Activated CD4-positive, CD25-positive, alpha-beta regulatory T cell (primary cell): ENCODE measurements at regions not wholly inside any gene's neighbourhood (a gene's known extent, or its start where the extent isn't known, plus 50 kb on each side); places are given as distances from the start of the nearest gene placed in this dataset.

Experiments used
- DNase-seq, 4 experiments: peaks; one replicate each; lab custom pipeline; 2025; lab: John Stamatoyannopoulos, UW

- no peak for DNase-seq
Observed at GRCh38 chr13:50358231-50359040, 343.2 kb downstream of the KCNRG start.

GRCh38 chr13:50359041-50359367 is 343.8 kb downstream of the KCNRG start:
- no peak for DNase-seq

- DNase-seq: no peak
Observed at GRCh38 chr13:50359779-50360178, 344.5 kb downstream of the KCNRG start.

GRCh38 chr13:50360637-50361036 is 345.4 kb downstream of the KCNRG start:
- no peak for DNase-seq

GRCh38 chr13:50361282-50361681 is 346.0 kb downstream of the KCNRG start:
- DNase-seq: no peak

- peak in 3 of 4 experiments; percentile 6 to 14 (median 8) for DNase-seq
Observed at GRCh38 chr13:50365408-50366391, 350.5 kb downstream of the KCNRG start.

GRCh38 chr13:50366488-50367174 is 351.4 kb downstream of the KCNRG start:
- DNase-seq: no peak

- no peak for DNase-seq
Observed at GRCh38 chr13:50369646-50370045, 354.4 kb downstream of the KCNRG start.

GRCh38 chr13:50370303-50370950 is 355.2 kb downstream of the KCNRG start:
- no peak for DNase-seq

- no peak for DNase-seq
Observed at GRCh38 chr13:50374517-50374916, 359.3 kb downstream of the KCNRG start.

GRCh38 chr13:50375792-50376191 is 360.5 kb downstream of the KCNRG start:
- no peak for DNase-seq

- DNase-seq: no peak
Observed at GRCh38 chr13:50376895-50377575, 361.8 kb downstream of the KCNRG start.

GRCh38 chr13:50377726-50378270 is 362.6 kb downstream of the KCNRG start:
- no peak for DNase-seq

GRCh38 chr13:50378509-50379044 is 363.3 kb downstream of the KCNRG start:
- no peak for DNase-seq

GRCh38 chr13:50379584-50379983 is 364.3 kb downstream of the KCNRG start:
- no peak for DNase-seq

GRCh38 chr13:50380905-50381304 is 365.7 kb downstream of the KCNRG start:
- no peak for DNase-seq

- DNase-seq: no peak
Observed at GRCh38 chr13:50382511-50382910, 367.3 kb downstream of the KCNRG start.

GRCh38 chr13:50382951-50383350 is 367.7 kb downstream of the KCNRG start:
- DNase-seq: no peak

- no peak for DNase-seq
Observed at GRCh38 chr13:50384724-50385123, 369.5 kb downstream of the KCNRG start.

- DNase-seq: no peak
Observed at GRCh38 chr13:50386541-50387050, 371.4 kb downstream of the KCNRG start.
